ENCODE measurements at regions not wholly inside any gene's neighbourhood (a gene's known extent, or its start where the extent isn't known, plus 50 kb on each side); places are given as distances from the start of the nearest gene placed in this dataset.

GRCh38 chr4:66376396-66376795, 706.1 kb upstream of the EPHA5 start:
- TF ChIP-seq EP300 (IDR thresholded peaks at IDR 0.05) (no peak), POLR2A (IDR thresholded peaks at IDR 0.05) (no peak)
- TF ChIP-seq, protein P1, sequence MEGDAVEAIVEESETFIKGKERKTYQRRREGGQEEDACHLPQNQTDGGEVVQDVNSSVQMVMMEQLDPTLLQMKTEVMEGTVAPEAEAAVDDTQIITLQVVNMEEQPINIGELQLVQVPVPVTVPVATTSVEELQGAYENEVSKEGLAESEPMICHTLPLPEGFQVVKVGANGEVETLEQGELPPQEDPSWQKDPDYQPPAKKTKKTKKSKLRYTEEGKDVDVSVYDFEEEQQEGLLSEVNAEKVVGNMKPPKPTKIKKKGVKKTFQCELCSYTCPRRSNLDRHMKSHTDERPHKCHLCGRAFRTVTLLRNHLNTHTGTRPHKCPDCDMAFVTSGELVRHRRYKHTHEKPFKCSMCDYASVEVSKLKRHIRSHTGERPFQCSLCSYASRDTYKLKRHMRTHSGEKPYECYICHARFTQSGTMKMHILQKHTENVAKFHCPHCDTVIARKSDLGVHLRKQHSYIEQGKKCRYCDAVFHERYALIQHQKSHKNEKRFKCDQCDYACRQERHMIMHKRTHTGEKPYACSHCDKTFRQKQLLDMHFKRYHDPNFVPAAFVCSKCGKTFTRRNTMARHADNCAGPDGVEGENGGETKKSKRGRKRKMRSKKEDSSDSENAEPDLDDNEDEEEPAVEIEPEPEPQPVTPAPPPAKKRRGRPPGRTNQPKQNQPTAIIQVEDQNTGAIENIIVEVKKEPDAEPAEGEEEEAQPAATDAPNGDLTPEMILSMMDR (IDR thresholded peaks at IDR 0.05), result no peak

Measured in ovary (tissue), 3 donors.